Spinal cord (tissue), 9 donors: ENCODE measurements at regions not wholly inside any gene's neighbourhood (a gene's known extent, or its start where the extent isn't known, plus 50 kb on each side); places are given as distances from the start of the nearest gene placed in this dataset.
"Not testable (repeated sequence)": the region's sequence is repeated elsewhere in the genome, so short reads cannot be mapped to it uniquely, and the experiment has no call there.

Source experiments
- DNase-seq, 6 donors: peaks; one replicate each; pipeline versions ENCODE4 v3.0.0 to v3.0.0-alpha.2; 2013 to 2015; ENCODE audit warnings: low spot score in 6 of 6, low read depth in 4 of 6
- H3K27ac ChIP-seq: one replicate; pipeline ENCODE4 v1.5.1; 2013; ENCODE audit warnings: low read depth, low read length, control low read depth
- H3K27me3 ChIP-seq: one replicate; pipeline ENCODE4 v1.6.1; 2013; ENCODE audit warnings: low read length; ENCODE audit not compliant: control insufficient read depth, insufficient read depth
- H3K36me3 ChIP-seq: one replicate; pipeline ENCODE4 v1.6.1; 2013; ENCODE audit warnings: low read length; ENCODE audit not compliant: control insufficient read depth, insufficient read depth
- H3K4me1 ChIP-seq: one replicate; pipeline ENCODE4 v1.6.1; 2013; ENCODE audit warnings: low read length; ENCODE audit not compliant: control insufficient read depth, insufficient read depth
- H3K4me3 ChIP-seq: one replicate; pipeline ENCODE4 v1.5.1; 2013; ENCODE audit warnings: low read depth, low read length, control low read depth
- H3K9me3 ChIP-seq: one replicate; pipeline ENCODE4 v1.6.1; 2013; ENCODE audit warnings: low read length; ENCODE audit not compliant: control insufficient read depth, insufficient read depth
- WGBS: methylation state at CpG from one replicate; pipeline ENCODE4 v1.1.5; 2013; ENCODE audit warnings: missing lambda C conversion rate; ENCODE audit not compliant: insufficient coverage; 5-methylcytosine and 5-hydroxymethylcytosine counted together
- donor health status: healthy.

- Histone ChIP-seq H3K36me3 (no peaks in the 10 kb centered on the region), H3K4me3 (no peak overlapping the region), H3K27me3 (no peaks in the 10 kb centered on the region), H3K9me3 (peaks cover 2% of the 10 kb centered on the region), H3K4me1 (no peaks in the 10 kb centered on the region), H3K27ac (no peak overlapping the region)
- no peak for DNase-seq
- 90% methylated on average over 2 of the region's 5 CpGs for WGBS
Observed at GRCh38 chr12:80019691-80020090, 79.6 kb upstream of the OTOGL start.

- Histone ChIP-seq H3K4me3 (no peak overlapping the region), H3K4me1 (no peaks in the 10 kb centered on the region), H3K9me3 (peaks cover 2% of the 10 kb centered on the region), H3K36me3 (no peaks in the 10 kb centered on the region), H3K27me3 (no peaks in the 10 kb centered on the region), H3K27ac (no peak overlapping the region)
- DNase-seq, result no peak
- 100% methylated on average over 3 of the region's 4 CpGs for WGBS
Observed at GRCh38 chr12:80018119-80018518, 81.2 kb upstream of the OTOGL start.

- Histone ChIP-seq H3K27me3 (no peaks in the 10 kb centered on the region), H3K36me3 (no peaks in the 10 kb centered on the region), H3K4me3 (no peak overlapping the region), H3K27ac (no peak overlapping the region), H3K9me3 (peaks cover 2% of the 10 kb centered on the region), H3K4me1 (no peaks in the 10 kb centered on the region)
- DNase-seq, result peak in 1 of 6 donors; percentile 11
- no CpG with 5 or more reads among the region's 1 CpG for WGBS
Observed at GRCh38 chr12:80017261-80017870, 82.0 kb upstream of the OTOGL start.

GRCh38 chr12:80016684-80017083 is 81.8 kb upstream of the PPP1R12A start:
- no peaks in the 10 kb centered on the region for H3K36me3 ChIP-seq
- no peaks in the 10 kb centered on the region for H3K27me3 ChIP-seq
- DNase-seq, result no peak
- no peak overlapping the region for H3K27ac ChIP-seq
- H3K4me3 ChIP-seq, result no peak overlapping the region
- H3K4me1 ChIP-seq, result no peaks in the 10 kb centered on the region
- peaks cover 2% of the 10 kb centered on the region for H3K9me3 ChIP-seq
- WGBS, result 40% methylated on average over 1 of the region's 3 CpGs

- no peak for DNase-seq
- no peaks in the 10 kb centered on the region for H3K4me1 ChIP-seq
- no peak overlapping the region for H3K27ac ChIP-seq
- H3K4me3 ChIP-seq, result no peak overlapping the region
- WGBS, result 50% methylated on average over 2 of the region's 4 CpGs
- H3K9me3 ChIP-seq, result peaks cover 2% of the 10 kb centered on the region
- no peaks in the 10 kb centered on the region for H3K27me3 ChIP-seq
- H3K36me3 ChIP-seq, result no peaks in the 10 kb centered on the region
Observed at GRCh38 chr12:80015660-80016059, 80.8 kb upstream of the PPP1R12A start.

GRCh38 chr12:80003744-80004143 is 68.8 kb upstream of the PPP1R12A start:
- not testable (repeated sequence) for H3K27ac ChIP-seq, H3K27me3 ChIP-seq, H3K36me3 ChIP-seq, H3K9me3 ChIP-seq, H3K4me3 ChIP-seq, H3K4me1 ChIP-seq, DNase-seq

- no peaks in the 10 kb centered on the region for H3K4me1 ChIP-seq
- WGBS, result 100% methylated on average over 1 of the region's 1 CpG
- H3K9me3 ChIP-seq, result no peaks in the 10 kb centered on the region
- H3K36me3 ChIP-seq, result no peaks in the 10 kb centered on the region
- no peaks in the 10 kb centered on the region for H3K27me3 ChIP-seq
- H3K4me3 ChIP-seq, result no peak overlapping the region
- no peak for DNase-seq
- no peak overlapping the region for H3K27ac ChIP-seq
Observed at GRCh38 chr12:80001562-80001961, 66.7 kb upstream of the PPP1R12A start.

- no CpG with 5 or more reads among the region's 1 CpG for WGBS
- Histone ChIP-seq H3K27ac (no peak overlapping the region), H3K9me3 (no peaks in the 10 kb centered on the region)
Observed at GRCh38 chr12:80000831-80001230, 65.9 kb upstream of the PPP1R12A start.

GRCh38 chr12:79998554-79998953 is 63.7 kb upstream of the PPP1R12A start:
- Histone ChIP-seq H3K4me1 (no peaks in the 10 kb centered on the region), H3K9me3 (no peaks in the 10 kb centered on the region), H3K27me3 (no peaks in the 10 kb centered on the region), H3K4me3 (no peak overlapping the region), H3K27ac (no peak overlapping the region), H3K36me3 (no peaks in the 10 kb centered on the region)
- WGBS, result no CpG with 5 or more reads among the region's 1 CpG
- no peak for DNase-seq

More at GRCh38 chr12:80000831-80001230, 65.9 kb upstream of the PPP1R12A start:
- no peak for DNase-seq
- no peak overlapping the region for H3K4me3 ChIP-seq
- no peaks in the 10 kb centered on the region for H3K36me3 ChIP-seq
- no peaks in the 10 kb centered on the region for H3K4me1 ChIP-seq
- H3K27me3 ChIP-seq, result no peaks in the 10 kb centered on the region

- Histone ChIP-seq H3K27me3 (no peaks in the 10 kb centered on the region), H3K36me3 (no peaks in the 10 kb centered on the region), H3K27ac (no peak overlapping the region), H3K9me3 (no peaks in the 10 kb centered on the region), H3K4me3 (no peak overlapping the region), H3K4me1 (no peaks in the 10 kb centered on the region)
- peak in 1 of 6 donors; percentile 19 for DNase-seq
- no CpG with 5 or more reads among the region's 2 CpGs for WGBS
Observed at GRCh38 chr12:79997096-79997791, 62.3 kb upstream of the PPP1R12A start.
